ENCODE measurements at regions not wholly inside any gene's neighbourhood (a gene's known extent, or its start where the extent isn't known, plus 50 kb on each side); places are given as distances from the start of the nearest gene placed in this dataset.

GRCh38 chr16:6341981-6342380, 990.7 kb upstream of the RBFOX1 start:
- no peaks in the 10 kb centered on the region for H3K36me3 Mint-ChIP-seq
- no peaks in the 10 kb centered on the region for H3K27me3 Mint-ChIP-seq
- no peaks in the 10 kb centered on the region for H3K4me1 Mint-ChIP-seq
- no peak overlapping the region for H3K4me3 Mint-ChIP-seq
- H3K27ac Mint-ChIP-seq, result no peak overlapping the region
- peaks cover 15% of the 10 kb centered on the region for H3K9me3 Mint-ChIP-seq

DNA sequence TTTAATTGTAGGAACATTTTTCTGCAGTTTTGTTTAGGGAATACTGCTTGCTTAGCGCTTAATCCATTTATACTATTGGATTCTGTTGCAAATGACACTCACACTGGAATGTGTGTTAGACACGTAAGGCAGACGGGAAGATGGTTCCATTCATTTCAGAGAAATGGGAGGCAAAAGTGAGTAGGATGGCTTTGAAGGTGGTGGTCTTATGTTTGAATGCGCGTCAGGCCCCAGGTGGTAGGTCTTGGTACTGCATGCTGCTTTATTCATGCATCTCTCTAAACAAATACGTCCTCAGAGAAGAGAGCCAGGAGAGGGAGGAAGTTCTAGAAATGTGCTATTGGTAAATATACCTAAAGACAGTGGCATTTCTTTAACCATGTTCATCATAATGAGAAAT, 997.6 kb upstream of the RBFOX1 start:
- Mint-ChIP-seq H3K4me1 (no peaks in the 10 kb centered on the region), H3K27ac (no peak overlapping the region), H3K4me3 (no peak overlapping the region), H3K9me3 (peaks cover 21% of the 10 kb centered on the region), H3K27me3 (no peaks in the 10 kb centered on the region), H3K36me3 (no peaks in the 10 kb centered on the region)

GRCh38 chr16:6331770-6332169, 1000.9 kb upstream of the RBFOX1 start:
- H3K27me3 Mint-ChIP-seq, result no peaks in the 10 kb centered on the region
- no peak overlapping the region for H3K4me3 Mint-ChIP-seq
- H3K4me1 Mint-ChIP-seq, result no peaks in the 10 kb centered on the region
- no peaks in the 10 kb centered on the region for H3K36me3 Mint-ChIP-seq
- H3K9me3 Mint-ChIP-seq, result peaks cover 9% of the 10 kb centered on the region
- H3K27ac Mint-ChIP-seq, result no peak overlapping the region

- H3K9me3 Mint-ChIP-seq, result peaks cover 12% of the 10 kb centered on the region
- no peaks in the 10 kb centered on the region for H3K4me1 Mint-ChIP-seq
- H3K4me3 Mint-ChIP-seq, result no peak overlapping the region
- H3K27ac Mint-ChIP-seq, result no peak overlapping the region
- H3K27me3 Mint-ChIP-seq, result no peaks in the 10 kb centered on the region
- H3K36me3 Mint-ChIP-seq, result no peaks in the 10 kb centered on the region
Measured at GRCh38 chr16:6317934-6318333, 1014.7 kb upstream of the RBFOX1 start.

DNA sequence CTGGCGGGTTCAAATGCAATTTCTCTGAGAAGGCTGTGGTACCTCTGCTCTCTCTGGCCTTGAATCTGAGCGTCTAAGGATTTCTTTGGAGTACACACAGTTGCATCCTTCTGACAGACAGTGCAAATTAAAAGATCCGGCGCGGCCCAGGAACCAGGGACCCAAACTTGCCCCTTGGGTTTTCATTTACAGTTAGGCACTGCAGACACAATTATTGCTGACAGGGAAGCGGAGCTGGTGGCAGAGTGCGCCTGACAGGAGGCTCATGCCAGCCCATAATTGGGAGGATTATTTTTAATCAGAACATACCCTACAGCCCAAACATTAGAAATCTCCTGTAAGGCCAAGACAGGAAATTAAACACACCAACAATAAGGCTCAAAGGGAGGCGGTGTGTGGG, 1023.4 kb upstream of the RBFOX1 start:
- no peak overlapping the region for H3K4me3 Mint-ChIP-seq
- no peaks in the 10 kb centered on the region for H3K4me1 Mint-ChIP-seq
- H3K27me3 Mint-ChIP-seq, result no peaks in the 10 kb centered on the region
- no peaks in the 10 kb centered on the region for H3K36me3 Mint-ChIP-seq
- peaks cover 9% of the 10 kb centered on the region for H3K9me3 Mint-ChIP-seq
- no peak overlapping the region for H3K27ac Mint-ChIP-seq

DNA sequence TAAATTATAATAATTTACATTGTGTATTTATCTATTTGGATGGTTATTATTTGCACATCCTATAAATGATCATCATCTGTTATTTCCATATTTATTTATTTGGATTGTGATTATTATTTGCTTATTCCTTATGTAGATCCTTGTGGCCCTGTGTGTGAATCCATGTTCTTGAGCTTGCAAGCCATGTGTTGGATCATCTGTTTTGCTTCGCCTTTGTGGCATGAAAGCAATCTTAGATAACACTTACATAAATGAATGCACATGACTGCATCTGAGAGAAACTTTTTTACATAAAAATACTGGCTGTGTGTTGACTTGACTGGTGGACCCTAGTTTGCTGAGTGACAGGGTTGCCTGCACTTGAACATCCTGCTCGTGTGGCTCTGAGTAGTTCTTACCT, 1024.5 kb upstream of the RBFOX1 start:
- no peaks in the 10 kb centered on the region for H3K27me3 Mint-ChIP-seq

GRCh38 chr16:6300523-6300922, 1032.1 kb upstream of the RBFOX1 start:
- H3K27me3 Mint-ChIP-seq, result no peaks in the 10 kb centered on the region
- peaks cover 8% of the 10 kb centered on the region for H3K9me3 Mint-ChIP-seq

More for the DNA sequence above, 1024.5 kb upstream of the RBFOX1 start:
- H3K36me3 Mint-ChIP-seq, result no peaks in the 10 kb centered on the region
- H3K4me3 Mint-ChIP-seq, result no peak overlapping the region
- no peak overlapping the region for H3K27ac Mint-ChIP-seq
- no peaks in the 10 kb centered on the region for H3K4me1 Mint-ChIP-seq
- H3K9me3 Mint-ChIP-seq, result peaks cover 7% of the 10 kb centered on the region

DNA sequence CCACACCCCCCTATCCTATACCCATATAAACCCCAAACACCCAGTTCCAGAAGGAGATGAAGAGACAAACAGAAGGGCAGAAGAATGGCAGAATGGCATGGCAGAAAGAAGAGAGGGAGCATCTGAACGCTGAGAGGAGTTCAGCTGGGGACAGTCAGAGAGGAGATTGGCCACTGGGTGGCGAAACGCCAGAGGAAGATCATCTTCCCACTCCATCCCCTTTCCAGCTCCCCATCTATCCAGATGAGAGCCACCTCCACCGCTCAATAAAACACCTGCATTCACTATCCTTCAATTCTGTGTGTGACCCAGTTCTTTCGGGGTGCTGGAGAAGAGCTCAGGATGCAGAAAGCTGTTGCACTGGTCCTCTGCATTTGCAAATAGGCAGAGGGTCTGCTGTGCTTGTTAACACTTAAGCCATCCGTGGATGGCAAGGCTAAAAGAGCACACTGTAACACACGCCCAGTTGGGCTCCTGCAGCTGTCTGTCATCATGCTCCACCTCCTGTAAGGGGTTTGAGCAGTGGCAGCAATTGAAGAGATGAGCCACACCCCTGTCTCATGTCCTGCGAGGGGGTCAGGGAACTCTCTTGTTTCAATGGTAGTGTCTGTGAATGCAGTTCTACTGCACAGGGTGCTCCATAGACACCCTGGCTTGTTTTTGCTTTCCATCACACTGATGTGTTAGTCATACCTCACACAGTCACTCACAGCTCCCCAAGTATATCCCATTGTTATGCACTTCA, 1034.8 kb upstream of the RBFOX1 start:
- H3K4me1 Mint-ChIP-seq, result no peaks in the 10 kb centered on the region
- no peaks in the 10 kb centered on the region for H3K36me3 Mint-ChIP-seq
- H3K4me3 Mint-ChIP-seq, result no peak overlapping the region
- H3K27ac Mint-ChIP-seq, result no peak overlapping the region
- peaks cover 5% of the 10 kb centered on the region for H3K9me3 Mint-ChIP-seq
- no peaks in the 10 kb centered on the region for H3K27me3 Mint-ChIP-seq

More at GRCh38 chr16:6300523-6300922, 1032.1 kb upstream of the RBFOX1 start:
- Mint-ChIP-seq H3K4me1 (no peaks in the 10 kb centered on the region), H3K4me3 (no peak overlapping the region), H3K36me3 (no peaks in the 10 kb centered on the region), H3K27ac (no peak overlapping the region)

DNA sequence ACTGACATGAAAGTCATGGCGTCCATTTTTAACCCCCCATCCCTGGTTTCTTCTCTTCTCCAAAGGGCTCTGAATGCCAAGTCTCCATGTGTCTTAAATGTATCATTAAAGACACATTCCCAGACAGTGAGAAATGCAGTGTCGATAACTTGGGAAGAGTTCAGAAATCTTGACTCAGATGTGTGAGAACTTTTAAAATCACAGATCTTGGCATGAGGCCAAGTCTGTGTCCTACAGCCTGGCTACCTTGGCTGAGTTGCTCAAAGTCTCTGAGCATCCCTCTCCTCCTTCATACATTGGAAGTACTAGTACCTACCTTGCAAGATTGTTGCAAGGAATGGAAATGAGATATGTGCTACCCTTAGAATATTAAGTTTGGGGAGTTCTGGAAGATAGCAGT, 1046.5 kb upstream of the RBFOX1 start:
- no peaks in the 10 kb centered on the region for H3K4me1 Mint-ChIP-seq
- no peaks in the 10 kb centered on the region for H3K27me3 Mint-ChIP-seq
- no peak overlapping the region for H3K4me3 Mint-ChIP-seq
- H3K27ac Mint-ChIP-seq, result no peak overlapping the region
- H3K9me3 Mint-ChIP-seq, result peaks cover 8% of the 10 kb centered on the region
- H3K36me3 Mint-ChIP-seq, result no peaks in the 10 kb centered on the region

GRCh38 chr16:6284731-6285130, 1047.9 kb upstream of the RBFOX1 start:
- Mint-ChIP-seq H3K36me3 (no peaks in the 10 kb centered on the region), H3K27me3 (no peaks in the 10 kb centered on the region), H3K4me1 (no peaks in the 10 kb centered on the region), H3K9me3 (peaks cover 4% of the 10 kb centered on the region), H3K4me3 (no peak overlapping the region), H3K27ac (no peak overlapping the region)

- Mint-ChIP-seq H3K36me3 (no peaks in the 10 kb centered on the region), H3K4me1 (no peaks in the 10 kb centered on the region), H3K27ac (no peak overlapping the region), H3K27me3 (no peaks in the 10 kb centered on the region), H3K9me3 (no peaks in the 10 kb centered on the region), H3K4me3 (no peak overlapping the region)
Measured at GRCh38 chr16:6281994-6282393, 1050.7 kb upstream of the RBFOX1 start.

GRCh38 chr16:6281274-6281673, 1051.4 kb upstream of the RBFOX1 start:
- no peaks in the 10 kb centered on the region for H3K9me3 Mint-ChIP-seq
- H3K4me3 Mint-ChIP-seq, result no peak overlapping the region
- H3K27ac Mint-ChIP-seq, result no peak overlapping the region
- no peaks in the 10 kb centered on the region for H3K36me3 Mint-ChIP-seq
- H3K27me3 Mint-ChIP-seq, result no peaks in the 10 kb centered on the region
- H3K4me1 Mint-ChIP-seq, result no peaks in the 10 kb centered on the region

DNA sequence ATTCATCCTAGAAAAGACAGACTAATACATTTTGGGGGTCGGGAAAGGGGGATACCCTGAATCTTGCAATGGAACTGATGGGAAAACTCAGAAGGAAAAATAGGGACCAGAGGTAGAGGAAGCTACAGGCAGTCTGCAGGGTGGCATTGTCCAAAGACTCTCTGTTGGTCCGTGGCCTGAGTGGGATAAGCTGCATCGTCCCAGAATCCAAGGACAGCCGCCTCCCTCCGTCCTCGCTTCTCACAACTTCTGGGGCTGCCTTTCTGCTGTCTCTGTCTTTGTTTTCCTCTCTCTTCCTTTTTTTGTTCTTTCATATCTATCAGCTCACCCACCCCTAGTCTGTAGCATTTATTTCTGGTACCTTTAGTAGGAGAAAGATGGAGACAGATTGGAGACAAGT, 1052.6 kb upstream of the RBFOX1 start:
- Mint-ChIP-seq H3K27ac (no peak overlapping the region), H3K4me1 (no peaks in the 10 kb centered on the region), H3K9me3 (no peaks in the 10 kb centered on the region), H3K36me3 (no peaks in the 10 kb centered on the region), H3K27me3 (no peaks in the 10 kb centered on the region), H3K4me3 (no peak overlapping the region)

GRCh38 chr16:6279286-6279685, 1053.4 kb upstream of the RBFOX1 start:
- H3K27me3 Mint-ChIP-seq, result no peaks in the 10 kb centered on the region
- H3K36me3 Mint-ChIP-seq, result no peaks in the 10 kb centered on the region
- no peak overlapping the region for H3K4me3 Mint-ChIP-seq
- H3K9me3 Mint-ChIP-seq, result peaks cover 3% of the 10 kb centered on the region
- H3K27ac Mint-ChIP-seq, result no peak overlapping the region
- no peaks in the 10 kb centered on the region for H3K4me1 Mint-ChIP-seq

DNA sequence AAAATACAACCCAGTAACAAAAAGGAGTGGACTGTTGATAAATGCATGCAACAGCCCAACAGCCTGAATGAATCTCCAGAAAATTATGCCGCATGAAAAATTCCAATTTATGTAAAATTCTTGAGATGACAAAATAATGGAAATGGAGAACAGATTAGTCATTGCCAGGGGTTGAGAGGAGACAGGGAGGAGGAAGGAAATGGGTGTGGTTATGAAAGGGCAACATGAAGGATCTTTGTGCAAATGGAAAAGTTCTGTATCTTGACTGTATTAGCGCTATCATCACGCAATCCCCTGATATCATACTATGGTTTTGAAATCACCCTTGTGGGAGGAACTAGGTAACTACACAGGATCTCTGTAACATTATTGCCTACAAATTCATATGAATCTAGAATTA, 1058.3 kb upstream of the RBFOX1 start:
- H3K36me3 Mint-ChIP-seq, result no peaks in the 10 kb centered on the region
- no peaks in the 10 kb centered on the region for H3K4me1 Mint-ChIP-seq
- no peaks in the 10 kb centered on the region for H3K27me3 Mint-ChIP-seq
- H3K27ac Mint-ChIP-seq, result no peak overlapping the region
- H3K4me3 Mint-ChIP-seq, result no peak overlapping the region
- peaks cover 5% of the 10 kb centered on the region for H3K9me3 Mint-ChIP-seq

DNA sequence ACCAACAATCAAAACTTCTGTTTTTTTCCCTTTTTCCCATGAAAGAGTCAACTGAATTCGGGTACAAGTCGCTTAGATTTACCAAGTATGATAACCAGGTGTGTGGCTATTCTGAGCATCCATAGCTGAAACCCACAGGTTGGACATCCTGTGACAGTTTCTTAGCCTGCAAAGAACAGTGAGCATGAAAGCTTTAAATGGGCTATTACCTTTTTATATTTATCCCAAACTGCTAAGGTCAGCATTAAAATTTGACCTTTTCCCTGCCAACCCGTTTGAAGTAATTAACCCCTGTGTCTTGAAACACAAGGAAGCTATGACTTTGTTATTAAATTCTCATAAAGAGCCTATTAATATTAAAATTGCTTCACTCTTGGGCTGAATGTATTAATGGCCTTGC, 1065.0 kb upstream of the RBFOX1 start:
- no peak overlapping the region for H3K4me3 Mint-ChIP-seq
- H3K9me3 Mint-ChIP-seq, result peaks cover 4% of the 10 kb centered on the region
- H3K36me3 Mint-ChIP-seq, result no peaks in the 10 kb centered on the region
- H3K27ac Mint-ChIP-seq, result no peak overlapping the region
- no peaks in the 10 kb centered on the region for H3K27me3 Mint-ChIP-seq
- no peaks in the 10 kb centered on the region for H3K4me1 Mint-ChIP-seq

DNA sequence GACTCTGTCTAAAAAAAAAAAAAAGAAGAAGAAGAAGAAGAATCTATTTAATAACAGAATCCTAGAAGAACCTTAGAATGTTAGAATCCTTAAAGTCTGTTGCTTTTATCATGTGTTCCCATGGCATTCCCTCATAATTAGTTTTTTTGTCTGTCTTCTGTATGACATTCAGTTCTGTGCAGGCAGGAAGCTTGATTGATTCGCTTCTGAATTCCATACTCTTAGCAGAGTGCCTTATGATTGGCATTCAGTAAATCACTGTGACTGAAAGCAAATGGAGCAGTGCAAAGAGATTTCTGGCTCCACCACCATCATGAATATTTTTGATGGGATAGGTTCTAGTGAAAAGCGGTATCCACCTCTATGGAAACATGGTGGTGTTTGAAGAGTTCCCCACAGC, 1065.9 kb upstream of the RBFOX1 start:
- Mint-ChIP-seq H3K27ac (no peak overlapping the region), H3K4me3 (no peak overlapping the region), H3K36me3 (no peaks in the 10 kb centered on the region), H3K27me3 (no peaks in the 10 kb centered on the region), H3K4me1 (no peaks in the 10 kb centered on the region), H3K9me3 (peaks cover 4% of the 10 kb centered on the region)

Measured in activated naive CD4-positive, alpha-beta T cell treated with anti-CD3 and anti-CD28 coated beads, Interleukin-2, amount 50 U/mL, for 24 hours (primary cell).